K562 (cell line): ENCODE measurements at regions not wholly inside any gene's neighbourhood (a gene's known extent, or its start where the extent isn't known, plus 50 kb on each side); places are given as distances from the start of the nearest gene placed in this dataset.
A peak's percentile ranks its signal among the peaks of the same experiment; 100 is the strongest.

Experiments
- ATAC-seq: fragments of 200-7000 bp; cut with Tn5 transposase; 3 replicates; pipeline ENCODE4 v1.9.1; 2020; ENCODE audit warnings: moderate library complexity
- BruUV-seq: library from RNA; stranded (reverse); fragments of 400-500 nt; replicated peaks from 2 replicates; lab custom pipeline; 2021; lab: Mats Ljungman, UMichigan
- CTCF ChIA-PET: fragments of 300-600 bp; formaldehyde crosslinking; extraction: SDS; loops from one replicate; lab custom pipeline; 2021; ENCODE audit warnings: low intra/inter-chr PET ratio; lab: Yijun Ruan, JAX
- POLR2A ChIA-PET: fragments of 300-600, 350-650 bp; sonication (Branson Sonifier 250); formaldehyde crosslinking; extraction: SDS; loops from one replicate; lab custom pipeline; 2021; ENCODE audit warnings: antibody characterized with exemption, inconsistent platforms; lab: Yijun Ruan, JAX
- DNase-seq, 4 experiments: peaks; one replicate each; pipeline versions ENCODE4 v3.0.0 to v3.0.0-alpha.2; 2011 to 2018; ENCODE audit warnings: low spot score in 3 of 4, mixed read lengths in 3 of 4; ENCODE audit errors: extremely low read depth in 1 of 4
- FAIRE-seq: peaks from 2 replicates; lab custom pipeline; 2011; peaks lifted over from hg19 to GRCh38; lab: Jason Lieb, UNC
- H2AFZ ChIP-seq: 2 replicates; pipeline ENCODE4 v1.6.0; 2011; ENCODE audit warnings: low read depth, low read length, control low read depth, inconsistent platforms
- H3K27ac ChIP-seq: fragments of 200-600 bp; 3 replicates; pipeline ENCODE4 v1.8.0; 2011; ENCODE audit warnings: low read depth, mild to moderate bottlenecking, control low read depth, inconsistent platforms, low read length, moderate library complexity, mixed read lengths; ENCODE audit errors: extremely low read depth
- H3K27me3 ChIP-seq, 2 experiments: fragments of 300-600 bp in 1 of 2; 2 replicates in 1 of 2; 3 replicates in 1 of 2; pipeline versions ENCODE4 v1.6.0 to v1.8.0; 2011; ENCODE audit warnings: inconsistent platforms in 2 of 2, low read length in 2 of 2, mild to moderate bottlenecking in 1 of 2, mixed read lengths in 1 of 2, moderate library complexity in 1 of 2; ENCODE audit not compliant: control insufficient read depth in 2 of 2, insufficient read depth in 2 of 2
- H3K36me3 ChIP-seq: fragments of 300-600 bp; 3 replicates; pipeline ENCODE4 v1.8.0; 2011; ENCODE audit warnings: mild to moderate bottlenecking, low read length, inconsistent platforms; ENCODE audit not compliant: control insufficient read depth, insufficient read depth
- H3K4me1 ChIP-seq, 2 experiments: fragments of 200-600 bp in 1 of 2; replicated peaks in 1 of 2; 2 replicates in 1 of 2; 3 replicates in 1 of 2; pipeline versions ENCODE4 v1.5.1 to v1.8.0; 2011; ENCODE audit warnings: inconsistent platforms in 2 of 2, low read length in 2 of 2, mild to moderate bottlenecking in 1 of 2, mixed read lengths in 1 of 2, moderate library complexity in 1 of 2; ENCODE audit not compliant: control insufficient read depth in 2 of 2, insufficient read depth in 2 of 2
- H3K4me2 ChIP-seq: 2 replicates; pipeline ENCODE4 v1.6.1; 2011; ENCODE audit warnings: low read length, control low read depth, inconsistent platforms, mixed read lengths; ENCODE audit not compliant: insufficient read depth
- H3K4me3 ChIP-seq: fragments of 200-600 bp; sonication (generic), shearing (Covaris generic); 2 replicates; pipeline ENCODE4 v1.5.1; 2016; ENCODE audit warnings: control low read depth, inconsistent platforms
- H3K79me2 ChIP-seq: fragments of 200-600 bp; 3 replicates; pipeline ENCODE4 v1.8.0; 2011; ENCODE audit warnings: low read length, inconsistent platforms; ENCODE audit not compliant: control insufficient read depth, insufficient read depth
- H3K9ac ChIP-seq, 2 experiments: 2 replicates each; pipeline versions ENCODE4 v1.6.0 to v1.6.1; 2011; ENCODE audit warnings: low read depth in 2 of 2, low read length in 2 of 2, control low read depth in 1 of 2, inconsistent platforms in 1 of 2, mild to moderate bottlenecking in 1 of 2, mixed read lengths in 1 of 2; ENCODE audit not compliant: insufficient read depth in 1 of 2
- H3K9me1 ChIP-seq: one replicate; pipeline ENCODE4 v1.6.0; 2011; ENCODE audit warnings: inconsistent platforms, mild to moderate bottlenecking, low read length, moderate library complexity; ENCODE audit not compliant: control insufficient read depth, insufficient read depth
- H3K9me3 ChIP-seq: replicated peaks from 2 replicates; pipeline ENCODE4 v1.5.1; 2011; ENCODE audit warnings: low read depth, low read length, inconsistent platforms; ENCODE audit not compliant: control insufficient read depth, insufficient read depth
- H4K20me1 ChIP-seq: replicated peaks from 2 replicates; pipeline ENCODE4 v1.6.1; 2011; ENCODE audit warnings: low read length, inconsistent platforms, mixed read lengths; ENCODE audit not compliant: control insufficient read depth, insufficient read depth
- CEBPG ChIP-seq, 3 experiments: fragments of 200-800 bp in 1 of 3; sonication (Bioruptor generic) in 1 of 3; sonication (generic) in 1 of 3; formaldehyde crosslinking in 1 of 3; IDR thresholded peaks in 2 of 3; conservative IDR thresholded peaks in 1 of 3; 2 replicates each; pipeline versions ENCODE4 v1.6.1 to v1.8.0; 2016 to 2022; ENCODE audit warnings: missing compliant biosample characterization in 2 of 3, missing genetic modification characterization in 2 of 3, mild to moderate bottlenecking in 1 of 3, missing genetic modification reagents in 1 of 3
- HDAC6 ChIP-seq: IDR thresholded peaks from 2 replicates; pipeline ENCODE4 v1.6.1; 2012; ENCODE audit warnings: low read depth, mild to moderate bottlenecking, control low read depth, inconsistent platforms, low read length, moderate library complexity
- TGIF2 ChIP-seq: sonication (generic); formaldehyde crosslinking; IDR thresholded peaks from 2 replicates; pipeline ENCODE4 v1.8.1; 2022; ENCODE audit warnings: mild to moderate bottlenecking, missing genetic modification reagents, moderate library complexity
- ZNF197 ChIP-seq: fragments of 200-800 bp; sonication (Bioruptor generic); IDR thresholded peaks from 2 replicates; pipeline ENCODE4 v1.6.1; 2016; ENCODE audit warnings: low read depth, missing genetic modification characterization, missing compliant biosample characterization
- ZNF41 ChIP-seq: fragments of 250-450 bp; sonication (Bioruptor Pico); conservative IDR thresholded peaks from 2 replicates; pipeline ENCODE4 v1.4.0; 2020; ENCODE audit warnings: mild to moderate bottlenecking
- WGBS: fragments of 100-300 bp; shearing (Covaris generic); methylation state at CpG from one replicate; pipeline ENCODE4 v1.1.6; 2016; ENCODE audit warnings: low coverage, mixed read lengths; ENCODE audit not compliant: insufficient coverage; ENCODE audit errors: missing lambda C conversion rate; 5-methylcytosine and 5-hydroxymethylcytosine counted together
- in situ Hi-C: fragments of 300-500 bp; cut with MboI; formaldehyde crosslinking; loops from 4 replicates; pipeline ENCODE4 v1.15.0; 2018; ENCODE audit warnings: inconsistent platforms, mixed read lengths
- intact Hi-C: fragments of 100-400 bp; cut with micrococcal nuclease; formaldehyde crosslinking; loops from 2 replicates; pipeline ENCODE4 v1.14.2; 2022

- no TSS peak for BruUV-seq
- H3K4me2 ChIP-seq: no peak overlapping the region
- CTCF ChIA-PET: no interaction called here
- H3K9me1 ChIP-seq: no peaks in the 10 kb centered on the region
- FAIRE-seq (no peak), DNase-seq (no peak), ATAC-seq (no peak)
- no peaks in the 10 kb centered on the region for H3K4me1 ChIP-seq
- intact Hi-C loops (no loop called here), in situ Hi-C loops (no loop called here)
- H3K9ac ChIP-seq: no peak overlapping the region
- POLR2A ChIA-PET: no interaction called here
- H3K27me3 ChIP-seq: no peaks in the 10 kb centered on the region
- H4K20me1 ChIP-seq: no peaks in the 10 kb centered on the region
- no peak overlapping the region for H3K27ac ChIP-seq
- no peak overlapping the region for H3K4me3 ChIP-seq
- no peak overlapping the region for H2AFZ ChIP-seq
- no peaks in the 10 kb centered on the region for H3K79me2 ChIP-seq
- no peak for TF ChIP-seq HDAC6
- TF ChIP-seq ZNF41 (CRISPR knock-in tag): no peak
- TF ChIP-seq TGIF2 (CRISPR knock-in tag): no peak
- H3K9me3 ChIP-seq: no peaks in the 10 kb centered on the region
- WGBS: 4% methylated on average over 2 of the region's 2 CpGs
- H3K36me3 ChIP-seq: no peaks in the 10 kb centered on the region
These were observed 199.2 kb upstream of the POU2AF2 start for GRCh38 chr11:111046291-111046690.

GRCh38 chr11:111045874-111046273, 199.7 kb upstream of the POU2AF2 start:
- no peak overlapping the region for H3K9ac ChIP-seq
- TF ChIP-seq CEBPG (CRISPR knock-in tag; IDR thresholded peaks at IDR 0.05) (no peak), CEBPG (tag; conservative IDR thresholded peaks at IDR 0.05 in 1 of 2, IDR thresholded peaks at IDR 0.05 in 1 of 2) (peak in 1 of 2 experiments; percentile 23; a peak in 1 of 4 replicates), ZNF197 (CRISPR knock-in tag) (no peak)
- no peaks in the 10 kb centered on the region for H3K79me2 ChIP-seq
- intact Hi-C loops (no loop called here), in situ Hi-C loops (no loop called here)
- no peaks in the 10 kb centered on the region for H3K9me1 ChIP-seq
- no peaks in the 10 kb centered on the region for H3K4me1 ChIP-seq
- no peak overlapping the region for H3K4me2 ChIP-seq
- H3K9me3 ChIP-seq: no peaks in the 10 kb centered on the region
- ATAC-seq (no peak), FAIRE-seq (no peak), DNase-seq (no peak)
- CTCF ChIA-PET: no interaction called here
- POLR2A ChIA-PET: no interaction called here
- BruUV-seq: no TSS peak
- H3K4me3 ChIP-seq: no peak overlapping the region
- no peak overlapping the region for H3K27ac ChIP-seq
- H3K27me3 ChIP-seq: no peaks in the 10 kb centered on the region
- H2AFZ ChIP-seq: no peak overlapping the region
- no peaks in the 10 kb centered on the region for H4K20me1 ChIP-seq
- no peaks in the 10 kb centered on the region for H3K36me3 ChIP-seq
- WGBS: 0% methylated on average over 1 of the region's 1 CpG
